ENCODE measurements at regions not wholly inside any gene's neighbourhood (a gene's known extent, or its start where the extent isn't known, plus 50 kb on each side); places are given as distances from the start of the nearest gene placed in this dataset.
"Not testable (repeated sequence)": the region's sequence is repeated elsewhere in the genome, so short reads cannot be mapped to it uniquely, and the experiment has no call there.

DNA sequence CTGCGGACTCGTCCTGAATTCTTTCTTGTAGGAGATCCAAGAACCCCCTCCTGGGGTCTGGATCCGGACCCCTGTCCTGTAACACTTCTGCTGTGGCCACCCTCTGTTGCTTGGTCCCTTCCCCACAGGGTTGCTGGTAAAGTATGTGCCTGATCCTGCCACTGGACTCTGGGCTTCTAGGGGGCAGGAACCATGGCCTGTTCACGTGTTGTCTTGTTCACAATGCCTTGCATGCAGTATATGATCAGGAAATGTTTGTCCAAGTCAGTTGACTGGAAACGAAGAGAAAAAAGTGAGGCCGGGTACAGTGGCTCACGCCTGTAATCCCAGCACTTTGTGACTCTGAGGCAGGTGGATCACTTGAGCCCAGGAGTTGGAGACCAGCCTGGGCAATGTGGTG is 139.3 kb upstream of the ALDH1B1 start:
- no peak for DNase-seq

DNA sequence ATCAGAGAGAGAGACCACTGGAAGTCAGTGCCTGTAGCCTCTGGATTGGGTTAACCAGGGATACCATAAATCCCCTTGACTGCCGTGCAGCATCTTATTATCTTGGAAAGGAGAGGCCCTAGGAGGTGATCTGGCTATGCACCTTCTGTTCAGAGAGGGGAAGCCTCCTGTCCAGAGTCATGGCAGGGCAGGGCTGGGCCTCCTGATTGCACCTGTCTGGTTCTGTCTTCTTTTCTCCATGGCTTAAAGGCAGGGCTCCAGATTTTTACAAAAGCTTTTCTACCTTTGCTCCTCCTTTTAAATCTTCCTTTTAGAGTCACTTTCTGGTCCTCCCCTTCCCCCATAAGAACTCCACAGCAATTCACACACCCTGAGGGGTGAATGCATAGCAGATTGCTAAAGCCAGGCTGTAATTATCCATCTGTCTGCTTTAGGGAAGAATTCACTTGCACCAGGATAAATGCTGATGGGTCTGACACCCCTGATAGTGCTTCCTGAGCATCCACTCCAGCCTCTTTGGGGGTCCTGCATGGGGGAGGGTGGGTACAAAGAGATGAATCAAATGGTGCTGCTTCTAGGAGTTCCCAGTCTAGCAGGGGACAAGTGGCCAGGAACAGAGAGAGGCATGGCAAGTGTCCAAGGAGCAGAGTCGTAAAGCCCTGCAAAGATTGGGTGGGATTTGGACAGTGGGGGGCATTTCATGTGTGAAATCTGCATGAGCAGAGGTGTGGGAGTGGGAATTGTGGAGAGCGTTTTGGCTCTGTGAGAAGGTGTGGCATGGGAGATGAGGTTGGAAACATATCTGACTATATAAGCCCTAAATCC is 141.3 kb upstream of the ALDH1B1 start:
- DNase-seq = no peak

DNA sequence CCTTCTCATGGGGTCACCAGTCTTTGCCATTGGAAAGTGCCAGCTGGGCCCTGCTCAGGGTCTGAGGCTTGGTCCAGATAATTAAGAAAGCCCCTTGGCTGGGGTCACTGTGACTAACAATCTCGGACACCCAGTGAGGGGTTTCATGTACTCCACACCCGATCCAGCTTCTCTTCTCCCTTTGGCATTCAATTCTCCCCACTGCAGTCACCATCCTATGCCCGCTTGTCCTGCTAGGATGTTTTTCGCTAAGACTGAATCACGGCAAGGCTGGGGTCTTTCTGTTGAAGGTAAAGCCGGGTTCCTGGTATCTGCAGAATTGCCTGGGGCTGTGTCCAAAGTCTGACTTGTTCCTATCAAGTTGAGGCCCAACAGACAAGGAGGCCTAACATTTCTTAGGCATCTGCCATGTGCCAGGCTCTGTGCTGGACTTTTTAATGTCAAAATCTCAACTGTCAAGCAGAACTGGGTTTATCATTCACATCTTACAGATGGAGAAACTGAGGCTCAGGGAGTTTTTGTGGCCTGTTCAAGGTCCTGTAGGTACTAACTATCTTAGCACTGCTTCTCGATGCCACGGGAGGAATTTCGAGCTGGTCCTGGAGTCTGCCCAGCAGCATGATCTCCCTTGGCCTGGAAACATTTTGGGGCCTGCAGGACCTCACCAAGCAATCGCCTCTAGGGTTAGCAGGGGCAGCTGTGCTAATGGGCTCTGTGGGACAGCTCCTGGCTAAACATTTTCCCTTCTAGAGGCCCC is 142.0 kb upstream of the ALDH1B1 start:
- DNase-seq = no peak

DNA sequence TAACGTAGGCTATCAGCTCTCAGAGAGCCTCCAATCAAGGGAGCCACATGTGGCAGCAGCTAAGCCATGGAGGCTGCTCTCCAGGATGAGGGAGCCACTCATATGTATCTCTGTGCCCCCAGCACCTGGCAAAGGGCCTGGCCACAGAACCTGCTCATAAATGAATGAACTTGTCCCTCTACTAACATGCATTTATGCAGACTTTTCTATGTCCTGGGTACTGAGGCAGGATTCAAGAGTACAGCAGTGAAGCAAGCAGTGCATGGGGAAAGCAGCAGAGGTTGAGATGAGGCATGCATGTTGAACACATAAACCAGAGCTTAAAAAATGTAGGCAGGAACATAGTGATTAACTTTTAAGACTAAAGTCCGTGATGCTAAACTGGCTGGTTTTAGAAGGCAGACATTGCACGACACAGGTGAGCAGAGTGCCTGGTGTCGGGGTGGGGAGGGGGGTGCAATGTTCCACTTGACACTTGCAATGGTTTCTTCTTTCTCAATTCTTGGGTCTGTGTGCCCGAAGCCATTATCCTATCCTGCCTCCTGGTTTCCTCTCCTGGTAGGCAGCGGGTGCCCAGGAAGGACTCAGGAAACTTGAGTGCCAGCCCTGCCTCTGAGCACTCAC is 142.8 kb upstream of the ALDH1B1 start:
- no peak for DNase-seq

DNA sequence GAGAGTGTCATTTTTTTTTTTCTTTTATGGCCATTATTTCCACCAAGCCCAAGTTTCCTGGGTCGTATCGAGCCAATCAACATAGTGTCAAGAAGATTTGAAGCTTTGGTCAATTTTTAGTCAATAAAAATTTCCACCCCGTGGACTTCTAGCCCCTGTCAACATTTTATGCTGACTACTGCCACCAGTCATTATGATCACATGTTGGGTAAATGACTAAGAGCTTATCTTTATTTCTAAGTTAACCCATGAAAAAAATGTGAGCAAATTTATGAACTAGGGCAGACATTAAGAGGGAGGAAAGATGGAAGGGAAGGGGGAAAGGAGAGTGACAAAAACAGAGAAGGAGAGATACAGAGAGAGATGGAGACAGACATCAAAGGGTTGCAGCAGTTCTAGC is 143.5 kb upstream of the ALDH1B1 start:
- DNase-seq = no peak

DNA sequence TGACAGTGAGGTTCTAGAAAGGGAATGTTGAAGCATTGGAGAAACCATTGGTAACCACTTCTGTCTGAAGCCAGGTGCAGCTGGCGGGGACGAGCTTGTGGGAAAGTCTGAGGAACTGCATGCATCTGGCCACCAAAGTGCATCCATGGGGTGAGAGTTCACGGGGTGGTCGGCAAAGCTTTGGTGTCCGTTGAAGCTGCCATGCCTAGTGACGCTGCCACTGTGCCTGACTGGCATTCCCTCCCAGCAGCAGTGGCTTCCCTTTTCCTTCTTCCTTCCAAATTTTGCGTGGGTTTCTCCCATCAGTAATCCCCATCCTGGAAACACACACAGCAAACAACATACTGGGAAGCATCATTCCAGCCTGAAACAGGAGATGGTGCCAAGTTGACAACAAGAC is 145.7 kb upstream of the ALDH1B1 start:
- no peak for DNase-seq

DNA sequence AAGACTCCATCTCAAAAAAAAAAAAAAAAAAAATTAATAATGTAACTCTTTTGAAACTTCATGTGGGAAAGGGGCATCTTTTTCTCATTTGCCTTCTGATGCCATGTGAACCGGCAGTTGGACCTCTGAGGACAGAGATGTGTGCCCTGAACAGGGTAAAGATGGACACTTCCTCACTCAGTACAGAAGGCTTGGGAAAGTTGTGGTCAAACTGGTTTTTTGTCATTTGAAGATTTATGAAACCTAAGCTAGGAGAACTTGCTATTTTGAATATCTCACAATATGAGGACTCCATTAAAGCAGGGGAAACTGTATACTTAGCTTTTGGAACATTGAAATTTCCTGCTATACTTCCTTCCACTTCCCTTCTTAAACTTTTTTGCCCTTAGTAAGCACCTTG is 147.5 kb upstream of the ALDH1B1 start:
- no peak for DNase-seq

DNA sequence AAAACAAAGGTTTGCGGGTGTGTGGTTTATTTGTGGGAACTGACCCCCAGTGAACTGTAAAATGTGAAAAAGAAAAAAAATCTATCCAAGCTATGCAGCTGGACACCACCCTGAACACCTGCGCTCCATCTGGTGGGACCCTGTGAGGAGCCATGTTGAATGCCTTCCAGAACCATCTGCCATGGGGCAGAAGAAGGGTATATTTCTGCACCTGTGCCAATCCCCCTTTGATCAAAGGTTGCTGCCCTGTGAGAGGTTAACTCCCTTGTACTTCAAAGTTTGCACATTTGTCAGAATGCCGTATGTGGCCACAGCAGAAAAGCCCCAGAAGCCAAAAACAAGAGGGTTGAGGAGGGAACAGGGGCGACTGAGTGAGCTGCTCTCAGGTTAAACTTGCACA is 148.5 kb upstream of the ALDH1B1 start:
- no peak for DNase-seq

DNA sequence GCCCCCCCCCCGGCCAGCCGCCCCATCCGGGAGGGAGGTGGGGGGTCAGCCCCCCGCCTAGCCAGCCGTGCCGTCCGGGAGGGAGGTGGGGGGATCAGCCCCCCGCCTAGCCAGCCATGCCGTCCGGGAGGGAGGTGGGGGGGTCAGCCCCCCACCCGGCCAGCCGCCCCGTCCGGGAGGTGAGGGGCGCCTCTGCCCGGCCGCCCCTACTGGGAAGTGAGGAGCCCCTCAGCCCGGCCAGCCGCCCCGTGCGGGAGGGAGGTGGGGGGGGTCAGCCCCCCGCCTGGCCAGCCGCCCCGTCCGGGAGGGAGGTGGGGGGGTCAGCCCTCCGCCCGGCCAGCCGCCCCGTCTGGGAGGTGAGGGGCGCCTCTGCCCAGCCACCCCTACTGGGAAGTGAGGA is 150.4 kb upstream of the ALDH1B1 start:
- DNase-seq = not testable (repeated sequence)

DNA sequence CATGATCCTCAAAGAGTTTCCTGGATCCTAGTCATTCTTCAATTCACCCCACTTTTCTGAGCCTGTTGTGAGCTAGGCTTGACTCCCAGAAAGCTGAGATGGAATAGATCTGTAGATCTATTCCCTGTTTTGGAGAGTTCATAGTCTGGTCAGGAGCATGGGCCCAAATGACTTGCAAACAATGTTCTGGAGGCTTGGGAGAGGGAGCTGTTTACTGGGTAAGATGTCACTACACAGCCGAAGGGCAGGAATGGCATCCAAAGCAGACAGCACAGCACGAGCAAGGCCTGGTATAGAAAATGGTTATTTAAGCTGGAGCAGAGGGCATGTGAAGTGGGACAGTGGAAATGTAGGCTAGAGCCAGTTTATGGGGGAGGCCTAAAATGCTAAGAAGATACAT is 152.5 kb upstream of the ALDH1B1 start:
- DNase-seq = no peak

DNA sequence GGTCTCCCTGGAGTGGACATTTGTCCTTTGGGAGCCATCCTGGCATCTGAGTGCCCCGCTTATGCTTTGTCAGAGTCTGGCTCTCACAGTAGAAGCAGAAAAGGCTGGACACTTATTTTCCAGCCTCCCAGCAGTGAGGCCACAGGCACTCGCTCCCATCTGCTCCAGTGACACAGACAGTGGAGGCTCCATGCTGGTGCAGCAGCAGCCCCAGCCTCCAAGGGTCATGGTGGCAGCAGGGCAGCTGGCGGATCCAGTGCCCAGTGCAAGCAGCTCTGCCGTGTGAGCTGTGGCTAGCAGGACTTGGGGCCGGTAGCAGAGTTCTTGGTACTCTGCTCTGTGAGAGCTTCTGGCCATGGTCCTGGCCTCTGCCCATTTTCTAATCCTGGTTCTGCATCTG is 157.3 kb upstream of the ALDH1B1 start:
- DNase-seq = no peak

DNA sequence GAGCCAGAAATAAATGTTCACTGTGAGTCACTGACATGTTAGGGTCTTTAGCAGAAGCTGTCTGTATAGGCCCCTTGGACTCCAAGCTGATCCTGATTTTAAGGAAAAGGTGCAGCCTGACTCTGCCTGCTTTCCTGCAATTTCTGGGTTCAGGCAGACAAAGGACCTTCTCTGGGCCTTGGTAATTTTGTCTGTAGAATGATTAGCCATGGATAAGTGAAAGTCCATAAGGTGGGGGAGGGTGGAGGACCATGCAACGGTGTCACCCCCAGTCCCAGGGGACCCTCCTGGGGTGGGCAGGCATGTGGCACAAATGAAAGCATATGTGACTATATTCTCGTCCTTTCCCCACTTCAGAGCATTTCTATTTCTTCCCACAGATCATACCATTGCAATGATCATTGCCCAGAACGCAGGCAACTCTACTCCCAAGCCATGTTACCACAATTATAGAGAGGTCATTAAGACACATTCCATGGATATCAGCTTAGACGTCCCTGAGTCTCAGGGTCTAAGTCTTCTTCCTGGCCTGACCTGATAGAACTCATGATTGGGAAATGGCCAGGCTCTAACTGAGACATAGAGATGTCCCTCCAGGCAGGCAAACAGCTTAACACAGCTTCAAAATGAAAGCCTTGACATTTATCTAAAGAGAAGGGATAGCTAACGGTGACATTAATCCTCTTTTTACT is 157.9 kb upstream of the ALDH1B1 start:
- no peak for DNase-seq

DNA sequence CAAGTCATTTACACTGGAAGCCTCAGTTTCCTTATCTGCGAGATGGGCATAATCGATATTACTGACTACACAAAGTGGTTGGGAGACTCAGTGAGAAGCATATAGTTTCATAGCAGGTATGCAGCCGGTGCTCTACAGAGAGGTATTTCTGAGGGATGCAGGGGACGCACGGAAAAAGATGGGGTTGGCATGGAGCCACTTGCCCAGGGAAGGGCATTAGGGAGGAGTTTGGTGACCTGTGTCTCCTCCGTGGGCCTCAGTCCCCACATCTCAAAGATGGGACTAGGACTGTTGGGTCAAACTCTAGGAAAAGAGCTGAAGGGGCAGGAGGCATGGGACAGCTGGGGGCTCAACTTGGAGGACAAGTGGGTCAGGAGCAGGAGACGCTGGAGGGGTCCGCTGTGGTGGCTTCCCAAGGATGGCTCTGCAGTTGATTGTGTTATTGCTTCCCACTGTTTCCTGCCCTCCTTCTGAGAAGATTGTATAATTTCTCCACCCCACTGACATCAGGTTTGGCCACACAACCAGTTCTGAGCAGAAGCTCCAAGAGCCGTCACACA is 158.6 kb upstream of the ALDH1B1 start:
- DNase-seq = no peak

DNA sequence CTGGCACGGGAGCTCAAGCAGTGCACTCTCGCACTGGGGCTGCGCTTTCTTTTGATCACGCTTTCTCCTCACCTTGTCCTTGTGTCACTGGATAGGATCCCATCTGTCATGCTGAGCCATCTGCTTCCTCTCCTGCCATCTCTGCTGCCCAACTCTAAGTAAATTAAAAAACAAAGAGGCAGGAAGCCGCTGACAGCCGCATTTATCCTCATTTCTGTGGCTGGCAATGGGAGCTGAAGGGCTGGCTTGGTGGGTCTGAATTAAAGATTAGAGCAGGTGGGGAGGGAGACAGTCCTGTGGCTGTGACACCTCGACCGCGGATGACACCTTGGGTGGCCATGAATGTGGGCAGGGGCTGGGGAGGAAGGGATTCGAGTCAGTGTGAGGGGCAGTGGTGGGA is 159.2 kb upstream of the ALDH1B1 start:
- no peak for DNase-seq

DNA sequence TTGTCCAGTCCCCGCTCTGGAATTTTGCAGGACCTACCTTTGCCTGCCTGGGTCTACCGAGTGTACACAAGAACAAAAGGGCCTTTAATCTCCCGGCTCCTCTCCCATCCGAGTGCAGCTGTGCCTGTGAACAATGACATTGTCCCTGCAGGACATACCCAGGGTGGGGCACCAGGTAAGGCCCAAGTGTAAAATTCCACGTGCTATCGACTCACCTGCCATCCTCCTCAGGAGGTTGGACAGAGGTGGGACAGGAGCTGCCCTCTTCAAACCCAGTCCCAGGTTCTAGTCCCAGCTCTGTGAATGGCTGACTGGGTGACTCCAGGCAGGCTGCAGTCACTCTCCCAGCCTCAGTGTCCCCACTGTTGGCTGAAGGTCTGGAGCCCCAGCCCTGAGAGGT is 159.6 kb upstream of the ALDH1B1 start:
- DNase-seq = no peak

DNA sequence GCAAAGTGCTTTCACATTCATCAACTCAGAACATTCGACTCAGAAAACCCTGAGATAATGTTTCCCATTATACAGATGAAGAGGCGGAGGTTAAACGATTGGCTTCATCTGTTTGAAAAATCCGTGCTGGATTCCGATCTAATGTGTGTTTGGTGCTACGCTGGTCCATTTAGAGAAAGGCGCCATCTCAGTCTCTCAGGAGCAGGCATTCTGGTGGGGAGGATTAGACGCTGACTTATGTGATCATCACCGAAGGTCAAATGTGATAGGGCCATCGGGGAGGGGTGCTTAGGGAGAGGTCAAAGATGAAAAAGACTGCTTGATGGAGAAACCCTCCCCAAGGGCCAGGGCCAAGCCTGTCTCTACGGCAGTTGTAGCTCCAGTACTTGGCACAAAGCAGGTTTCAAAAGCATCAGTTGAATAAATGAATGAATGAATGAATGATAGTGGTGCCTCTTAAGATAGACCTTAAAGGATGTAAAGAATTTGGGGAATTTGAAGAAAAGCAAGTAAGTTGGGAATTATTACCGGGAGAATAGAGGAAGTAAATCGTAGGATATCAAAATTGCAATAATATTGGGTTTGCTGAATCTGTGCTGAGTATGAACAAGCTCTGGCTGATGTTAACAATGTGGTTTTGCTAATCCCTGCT is 160.6 kb upstream of the SHB start:
- DNase-seq = no peak

DNA sequence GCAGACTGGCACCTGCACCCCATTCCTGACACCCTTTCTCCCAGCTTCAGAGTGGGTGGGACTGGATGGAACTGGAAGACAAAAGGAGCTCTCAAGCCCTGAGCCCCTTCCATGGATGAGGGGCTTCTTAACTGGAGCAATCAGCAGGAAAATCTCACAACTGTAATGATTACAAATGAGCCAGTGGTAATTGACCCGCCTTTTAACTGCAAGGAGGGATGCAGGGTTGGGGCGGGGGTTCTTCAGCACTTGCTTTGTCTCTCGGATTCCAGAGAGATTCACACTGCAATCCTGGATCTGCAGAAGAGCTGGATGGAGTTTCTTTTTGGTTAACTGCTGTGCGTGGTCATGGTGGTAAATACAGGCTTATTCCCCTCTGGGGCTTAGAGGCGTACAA is 160.1 kb upstream of the SHB start:
- no peak for DNase-seq

DNA sequence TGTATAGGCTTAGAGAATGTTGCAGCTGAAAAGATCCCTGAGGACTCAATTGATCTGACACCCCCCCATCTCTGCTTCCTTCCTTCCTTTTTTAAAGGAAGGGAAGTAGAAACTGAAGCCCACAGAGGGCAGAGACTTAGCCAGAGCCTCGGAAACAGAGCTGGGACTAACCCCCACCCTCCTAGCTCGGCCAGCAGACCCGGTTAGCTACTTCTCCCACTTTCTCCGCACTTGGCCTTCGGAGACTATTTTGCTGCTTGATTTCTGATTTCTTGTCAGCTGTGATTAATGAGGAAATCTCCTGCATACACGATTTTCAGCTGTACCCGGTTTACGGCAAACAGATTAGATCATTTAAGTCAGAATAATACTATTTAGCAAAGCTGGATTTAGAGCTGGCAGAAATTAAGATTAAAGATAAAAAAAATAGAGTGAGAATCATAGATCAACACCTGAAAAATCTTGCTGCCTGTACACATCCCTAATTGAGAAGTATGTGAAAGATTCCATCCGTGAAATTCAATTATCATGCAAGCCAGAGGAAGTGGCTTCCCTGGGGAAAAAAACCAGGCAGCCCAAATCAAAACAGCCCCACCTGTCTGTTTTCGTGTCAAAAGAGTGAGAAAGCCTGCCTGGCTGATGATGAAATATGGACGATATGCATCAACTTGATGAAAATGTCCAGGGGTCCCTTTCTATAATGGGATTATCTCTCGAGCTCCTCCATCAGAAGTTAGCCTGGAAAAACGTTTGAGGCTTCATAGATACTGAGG is 159.5 kb upstream of the SHB start:
- DNase-seq = no peak

DNA sequence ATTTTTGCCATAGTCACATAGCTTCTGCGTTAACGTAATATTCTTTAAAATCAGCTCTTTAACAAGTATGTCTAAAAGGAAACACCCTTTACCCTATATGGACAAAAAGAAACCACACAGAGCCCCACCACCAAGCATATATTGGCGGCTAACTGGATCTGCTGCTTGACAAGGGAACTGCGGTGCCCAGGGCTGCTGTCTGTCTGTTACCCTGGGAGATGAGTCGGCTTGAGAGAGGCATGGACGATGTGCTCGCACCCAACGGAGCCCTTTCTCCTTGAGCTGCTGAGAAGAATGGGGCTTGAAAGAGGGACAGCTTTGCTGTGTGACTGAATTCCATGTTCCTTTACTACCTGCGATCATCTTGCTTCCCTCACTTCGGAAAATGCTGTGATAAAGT is 158.6 kb upstream of the SHB start:
- DNase-seq = peak; percentile 6

DNA sequence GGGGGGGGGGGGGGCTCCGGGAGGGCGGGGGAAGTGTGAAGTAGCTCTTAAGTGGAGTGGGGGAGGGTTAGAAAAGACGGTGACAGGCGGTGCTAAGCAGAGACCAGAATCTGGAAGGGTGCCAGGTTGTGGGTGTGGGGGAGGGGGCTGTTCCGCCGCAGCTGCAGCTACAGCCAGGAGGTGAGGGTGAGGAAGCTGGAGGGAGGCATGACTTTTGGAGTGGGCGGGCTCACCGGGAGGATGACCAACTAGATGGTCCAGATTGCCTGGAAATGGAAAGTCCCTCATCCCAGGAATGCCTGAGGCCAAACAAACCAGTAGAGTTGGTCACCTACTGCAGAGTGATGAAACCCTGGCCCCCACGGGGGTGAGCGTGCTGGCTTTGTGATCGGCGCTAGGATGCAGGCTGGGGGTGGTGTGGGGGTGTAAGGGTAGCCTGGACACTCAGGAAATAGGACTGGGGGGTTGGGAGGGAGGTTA is 158.1 kb upstream of the SHB start:
- peak; percentile 91 for DNase-seq

DNA sequence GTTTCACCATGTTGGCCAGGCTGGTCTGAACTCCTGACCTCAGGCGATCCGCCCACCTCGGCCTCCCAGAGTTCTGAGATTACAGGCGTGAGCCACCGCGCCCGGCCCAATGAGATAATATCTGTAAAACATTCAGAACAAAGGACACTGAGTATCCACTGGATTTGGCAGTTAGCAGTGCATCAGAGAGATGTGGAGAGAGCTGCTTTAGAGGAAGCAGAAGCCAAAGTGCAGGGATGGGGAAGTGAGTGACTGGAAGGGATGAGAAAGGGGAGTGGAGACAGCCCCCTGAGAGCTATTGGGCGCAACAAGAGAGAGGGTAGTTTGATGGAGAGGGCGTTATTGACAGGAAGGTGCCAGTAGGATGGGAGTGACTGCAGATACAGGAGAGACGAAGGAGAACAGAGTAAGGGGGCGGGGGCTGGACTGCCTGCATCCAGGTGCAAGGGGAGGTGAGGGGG is 157.5 kb upstream of the SHB start:
- DNase-seq = peak; percentile 90

DNA sequence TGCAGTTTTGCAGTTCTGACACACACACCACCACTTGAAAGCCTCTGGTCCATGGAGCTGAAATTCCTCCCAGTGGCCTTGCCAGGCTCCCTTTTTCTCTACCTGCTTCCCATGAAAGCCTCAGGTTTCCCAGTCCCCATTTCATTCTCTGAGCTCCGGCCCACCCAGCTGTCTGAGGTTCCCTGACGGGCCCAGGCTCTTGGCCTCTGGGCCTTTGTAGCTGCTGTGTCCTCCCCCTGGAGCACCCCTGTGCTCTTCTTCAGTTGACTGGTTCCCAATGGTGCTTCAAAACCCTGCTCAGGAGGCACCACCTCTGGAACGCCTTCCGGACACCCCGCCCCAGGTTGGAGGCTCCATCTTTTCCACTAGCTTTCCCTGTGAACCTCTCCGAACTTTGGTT is 155.9 kb upstream of the SHB start:
- no peak for DNase-seq

Measured in NCI-H1105 treated with DMSO at 0.1 percent for 48 hours (cell line).